HCT116 (cell line): ENCODE measurements at regions not wholly inside any gene's neighbourhood (a gene's known extent, or its start where the extent isn't known, plus 50 kb on each side); places are given as distances from the start of the nearest gene placed in this dataset.

Experiments used
- ATAC-seq: fragments of 200-7000 bp; cut with Tn5 transposase; 2 replicates; pipeline ENCODE4 v1.9.1; 2020; ENCODE audit warnings: mild to moderate bottlenecking, moderate library complexity
- BruUV-seq: library from RNA; stranded (reverse); fragments of 400-500 nt; replicated peaks from 2 replicates; lab custom pipeline; 2021; lab: Mats Ljungman, UMichigan
- CTCF ChIA-PET: fragments of 300-600 bp; sonication (Branson Sonifier 250); formaldehyde crosslinking; loops from one replicate; lab custom pipeline; 2021; ENCODE audit warnings: antibody characterized with exemption; lab: Charles Lee
- POLR2A ChIA-PET: fragments of 300-600, 350-600 bp; sonication (Branson Sonifier 250); formaldehyde crosslinking; loops from one replicate; lab custom pipeline; 2021; ENCODE audit warnings: antibody characterized with exemption; lab: Charles Lee
- RAD21 ChIA-PET, 2 experiments: fragments of 300-600 bp; sonication (Branson Sonifier 250); formaldehyde crosslinking; loops; one replicate each; lab custom pipeline; 2023; ENCODE audit warnings: low total read pairs in 2 of 2; ENCODE audit not compliant: uncharacterized antibody in 2 of 2, unreplicated experiment in 2 of 2, low non-redundant PET in 1 of 2; lab: Charles Lee
- DNase-seq: peaks from one replicate; pipeline ENCODE4 v3.0.0-alpha.2; 2010; ENCODE audit warnings: low read depth, low spot score
- H2AFZ ChIP-seq: fragments of 200-600 bp; shearing (Covaris generic), sonication (generic); 2 replicates; pipeline ENCODE4 v1.6.1; 2017; ENCODE audit warnings: low read depth, mixed run types, mixed read lengths, antibody characterized with exemption, low read length; ENCODE audit not compliant: poor library complexity, severe bottlenecking
- H3K27ac ChIP-seq: 2 replicates; pipeline ENCODE4 v1.5.1; 2012; ENCODE audit warnings: low read depth, low read length
- H3K27me3 ChIP-seq: fragments of 200-600 bp; sonication (generic); 2 replicates; pipeline ENCODE4 v1.6.1; 2016; ENCODE audit warnings: mixed run types, low read length, mixed read lengths; ENCODE audit not compliant: insufficient read depth
- H3K36me3 ChIP-seq, 2 experiments: fragments of 200-500 bp in 1 of 2; fragments of 200-600 bp in 1 of 2; sonication (Bioruptor generic) in 1 of 2; sonication (generic) in 1 of 2; 2 replicates each; pipeline versions ENCODE4 v1.5.1 to v1.6.1; 2014 to 2016; ENCODE audit warnings: low read length in 2 of 2, inconsistent platforms in 1 of 2, mixed read lengths in 1 of 2, mixed run types in 1 of 2; ENCODE audit not compliant: insufficient read depth in 2 of 2, control insufficient read depth in 1 of 2
- H3K4me1 ChIP-seq, 2 experiments: fragments of 200-600 bp in 1 of 2; sonication (generic) in 1 of 2; 2 replicates each; pipeline versions ENCODE4 v1.5.1 to v1.6.1; 2012 to 2017; ENCODE audit warnings: low read length in 2 of 2, inconsistent platforms in 1 of 2, mild to moderate bottlenecking in 1 of 2, mixed read lengths in 1 of 2, mixed run types in 1 of 2, moderate library complexity in 1 of 2; ENCODE audit not compliant: insufficient read depth in 2 of 2, control insufficient read depth in 1 of 2
- H3K4me2 ChIP-seq: fragments of 200-600 bp; sonication (generic); 2 replicates; pipeline ENCODE4 v1.6.1; 2017; ENCODE audit warnings: mixed run types, low read length, mixed read lengths
- H3K4me3 ChIP-seq, 2 experiments: fragments of 200-600 bp in 1 of 2; sonication (generic) in 1 of 2; replicated peaks in 1 of 2; 2 replicates each; pipeline ENCODE4 v1.5.1; 2011 to 2016; ENCODE audit warnings: low read length in 2 of 2, control low read depth in 1 of 2, low read depth in 1 of 2, mild to moderate bottlenecking in 1 of 2, mixed read lengths in 1 of 2, mixed run types in 1 of 2
- H3K79me2 ChIP-seq: fragments of 200-600 bp; sonication (generic); 2 replicates; pipeline ENCODE4 v1.6.1; 2017; ENCODE audit warnings: mild to moderate bottlenecking, mixed run types, low read length, moderate library complexity, mixed read lengths; ENCODE audit not compliant: insufficient read depth
- H3K9ac ChIP-seq: fragments of 200-600 bp; sonication (generic); 2 replicates; pipeline ENCODE4 v1.6.1; 2016; ENCODE audit warnings: low read length, mixed read lengths
- H3K9me2 ChIP-seq: fragments of 200-600 bp; sonication (generic), shearing (Covaris generic); 2 replicates; pipeline ENCODE4 v1.6.1; 2017; ENCODE audit warnings: mixed run types, mild to moderate bottlenecking, moderate library complexity; ENCODE audit not compliant: insufficient read depth
- H3K9me3 ChIP-seq, 2 experiments: fragments of 200-500 bp in 1 of 2; fragments of 200-600 bp in 1 of 2; sonication (Bioruptor generic) in 1 of 2; sonication (generic) in 1 of 2; 2 replicates each; pipeline ENCODE4 v1.6.1; 2014 to 2017; ENCODE audit warnings: low read length in 2 of 2, mixed read lengths in 2 of 2, inconsistent platforms in 1 of 2, low read depth in 1 of 2, mild to moderate bottlenecking in 1 of 2, mixed run types in 1 of 2, moderate library complexity in 1 of 2; ENCODE audit not compliant: control insufficient read depth in 1 of 2, insufficient read depth in 1 of 2
- H4K20me1 ChIP-seq: fragments of 200-600 bp; sonication (generic), shearing (Covaris generic); 2 replicates; pipeline ENCODE4 v1.6.1; 2017; ENCODE audit warnings: mixed run types, mild to moderate bottlenecking, moderate library complexity; ENCODE audit not compliant: insufficient read depth
- EGR1 ChIP-seq: IDR thresholded peaks from 2 replicates; pipeline ENCODE4 v1.6.1; 2012; ENCODE audit warnings: low read depth
- ELF1 ChIP-seq: IDR thresholded peaks from 2 replicates; pipeline ENCODE4 v1.6.1; 2012; ENCODE audit warnings: low read depth, borderline replicate concordance
- POLR2A ChIP-seq: IDR thresholded peaks from 2 replicates; pipeline ENCODE4 v1.7.0; 2011; ENCODE audit warnings: borderline replicate concordance; ENCODE audit not compliant: insufficient read depth, insufficient read length; ENCODE audit errors: extremely low read depth
- REST ChIP-seq: IDR thresholded peaks from 2 replicates; pipeline ENCODE4 v1.6.1; 2012; ENCODE audit warnings: low read depth
- YY1 ChIP-seq: IDR thresholded peaks from 2 replicates; pipeline ENCODE4 v1.6.1; 2011; ENCODE audit warnings: low read length, low read depth, moderate library complexity, mild to moderate bottlenecking; ENCODE audit not compliant: insufficient replicate concordance; ENCODE audit errors: extremely low read depth
- ZFX ChIP-seq: fragments of 450-650 bp; IDR thresholded peaks from 2 replicates; pipeline ENCODE4 v1.6.1; 2017
- ZNF274 ChIP-seq: fragments of 200-500 bp; sonication (Bioruptor generic); IDR thresholded peaks from 2 replicates; pipeline ENCODE4 v1.6.1; 2014; ENCODE audit warnings: mild to moderate bottlenecking, low read depth, low read length, inconsistent platforms
- intact Hi-C: fragments of 100-400 bp; cut with micrococcal nuclease; formaldehyde crosslinking; loops from 2 replicates; pipeline ENCODE4 v1.10.0; 2022

DNA sequence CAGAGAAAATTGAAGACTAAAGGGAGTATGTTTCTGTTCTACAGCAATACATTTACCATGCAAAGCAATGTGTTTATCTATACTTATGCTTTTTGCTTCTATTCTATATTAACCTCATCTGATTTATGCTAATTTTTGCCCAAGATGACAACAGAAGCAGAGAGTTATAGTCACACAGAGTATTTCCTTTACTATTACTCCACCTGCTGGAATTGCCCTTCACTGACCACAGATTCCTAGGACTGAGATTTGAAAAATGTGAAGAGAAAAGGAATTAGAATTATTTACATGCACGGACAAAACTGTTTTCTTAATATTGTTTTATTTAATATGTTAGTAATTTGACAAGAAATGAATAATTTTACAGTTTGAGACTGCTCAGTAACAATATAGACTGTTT, 745.6 kb downstream of the VGLL3 start:
- no peak overlapping the region for H3K27ac ChIP-seq
- no peaks in the 10 kb centered on the region for H3K4me1 ChIP-seq
- POLR2A ChIA-PET = no interaction called here
- intact Hi-C loops = no loop called here
- no peaks in the 10 kb centered on the region for H3K27me3 ChIP-seq
- no peaks in the 10 kb centered on the region for H3K36me3 ChIP-seq
- no peak overlapping the region for H3K4me2 ChIP-seq
- TF ChIP-seq YY1 = no peak
- no peak for TF ChIP-seq EGR1
- TF ChIP-seq ELF1 = no peak
- TF ChIP-seq REST = no peak
- TF ChIP-seq ZFX = no peak
- TF ChIP-seq ZNF274 = no peak
- TF ChIP-seq POLR2A = no peak
- DNase-seq (no peak), ATAC-seq (no peak)
- BruUV-seq = no TSS peak
- H3K4me3 ChIP-seq = no peak overlapping the region
- no peak overlapping the region for H3K9ac ChIP-seq
- H4K20me1 ChIP-seq = no peaks in the 10 kb centered on the region
- H3K9me2 ChIP-seq = no peaks in the 10 kb centered on the region
- peaks cover 3 to 16% of the 10 kb centered on the region in 2 experiments; a peak in 2 of 4 replicates for H3K9me3 ChIP-seq
- H3K79me2 ChIP-seq = no peaks in the 10 kb centered on the region
- H2AFZ ChIP-seq = no peak overlapping the region
- RAD21 ChIA-PET = no interaction called here
- CTCF ChIA-PET = interaction anchor here (0.7 kb wide), 1 partner anchor 439 kb away, joined by 3 read pairs; no protein-coding TSS in a partner anchor
